Hepatocyte (in vitro differentiated cells): ENCODE measurements at regions not wholly inside any gene's neighbourhood (a gene's known extent, or its start where the extent isn't known, plus 50 kb on each side); places are given as distances from the start of the nearest gene placed in this dataset.

Experiments
- CTCF ChIP-seq: fragments of 200-600 bp; sonication (generic); IDR thresholded peaks from 2 replicates; pipeline ENCODE4 v1.5.1; 2016; ENCODE audit warnings: antibody characterized with exemption, mild to moderate bottlenecking; ENCODE audit not compliant: poor library complexity
- EZH2 ChIP-seq: fragments of 200-600 bp; sonication (generic); IDR thresholded peaks from 2 replicates; pipeline ENCODE4 v1.6.1; 2016; ENCODE audit warnings: antibody characterized with exemption, mild to moderate bottlenecking, borderline replicate concordance

GRCh38 chr3:82629937-82630336 is 868.5 kb upstream of the GBE1 start:
- TF ChIP-seq CTCF (no peak), EZH2 (no peak)
